KMS-11 (cell line): ENCODE measurements at regions not wholly inside any gene's neighbourhood (a gene's known extent, or its start where the extent isn't known, plus 50 kb on each side); places are given as distances from the start of the nearest gene placed in this dataset.

Experiments used
- H2AFZ ChIP-seq: fragments of 200-600 bp; sonication (generic); 2 replicates; pipeline ENCODE4 v1.6.1; 2016; ENCODE audit warnings: antibody characterized with exemption, mixed run types, low read depth
- H3K27ac ChIP-seq: fragments of 200-600 bp; sonication (generic); 2 replicates; pipeline ENCODE4 v1.6.1; 2016; ENCODE audit warnings: mild to moderate bottlenecking, mixed run types
- H3K27me3 ChIP-seq: fragments of 200-600 bp; sonication (generic); 2 replicates; pipeline ENCODE4 v1.6.1; 2017; ENCODE audit warnings: mild to moderate bottlenecking, low read depth, mixed run types, moderate library complexity; ENCODE audit not compliant: insufficient read depth
- H3K36me3 ChIP-seq: fragments of 200-600 bp; sonication (generic); 2 replicates; pipeline ENCODE4 v1.6.1; 2017; ENCODE audit warnings: mild to moderate bottlenecking, mixed run types; ENCODE audit not compliant: insufficient read depth
- H3K4me1 ChIP-seq: fragments of 200-600 bp; sonication (generic); 2 replicates; pipeline ENCODE4 v1.6.1; 2016; ENCODE audit warnings: mild to moderate bottlenecking, low read depth, mixed run types; ENCODE audit not compliant: poor library complexity, severe bottlenecking
- H3K4me2 ChIP-seq: fragments of 200-600 bp; sonication (generic); 2 replicates; pipeline ENCODE4 v1.7.0; 2016; ENCODE audit warnings: mild to moderate bottlenecking, mixed run types
- H3K4me3 ChIP-seq: fragments of 200-600 bp; sonication (generic); IDR thresholded peaks from 2 replicates; pipeline ENCODE4 v1.6.1; 2017; ENCODE audit warnings: low read depth, low read length, mixed read lengths; ENCODE audit not compliant: insufficient read depth
- H3K79me2 ChIP-seq: fragments of 200-600 bp; sonication (generic); 2 replicates; pipeline ENCODE4 v1.6.1; 2016; ENCODE audit warnings: low read depth, mixed run types; ENCODE audit not compliant: insufficient read depth
- H3K9ac ChIP-seq: fragments of 200-600 bp; sonication (generic); 2 replicates; pipeline ENCODE4 v1.6.1; 2016; ENCODE audit warnings: mild to moderate bottlenecking, mixed run types
- H4K20me1 ChIP-seq: fragments of 200-600 bp; sonication (generic); 2 replicates; pipeline ENCODE4 v1.6.1; 2016; ENCODE audit warnings: mild to moderate bottlenecking, mixed run types; ENCODE audit not compliant: insufficient read depth
- TF ChIP-seq, protein P1 (sequence below): fragments of 200-600 bp; sonication (generic); conservative IDR thresholded peaks from 2 replicates; pipeline ENCODE4 v1.6.1; 2017; ENCODE audit warnings: low read depth, mild to moderate bottlenecking, antibody characterized with exemption, low read length, moderate library complexity, mixed read lengths

DNA sequence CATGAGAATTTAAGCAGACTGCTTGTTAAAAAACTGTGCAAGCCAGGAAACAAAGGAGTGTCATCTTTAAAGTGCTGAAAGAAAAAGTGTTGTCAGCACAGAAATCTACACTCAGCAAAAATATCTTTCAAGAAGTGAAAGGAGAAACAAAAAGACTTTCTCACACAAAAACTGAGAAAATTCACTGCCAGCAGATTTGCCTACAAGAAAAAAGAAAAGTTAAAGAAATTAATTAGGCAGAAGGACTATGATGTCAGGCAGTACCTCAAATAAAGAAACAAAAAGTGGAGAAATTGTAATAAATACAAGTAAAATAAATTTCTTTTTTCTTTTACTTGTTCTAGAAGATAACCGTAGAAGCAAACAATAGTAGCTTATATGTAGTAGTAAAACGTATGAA lies 171.6 kb upstream of the CEP162 start:
- Histone ChIP-seq H3K4me1 (no peaks in the 10 kb centered on the region), H3K9ac (no peak overlapping the region), H3K4me3 (no peak overlapping the region), H3K4me2 (no peak overlapping the region), H3K27me3 (no peaks in the 10 kb centered on the region), H2AFZ (no peak overlapping the region), H3K36me3 (no peaks in the 10 kb centered on the region), H3K79me2 (no peaks in the 10 kb centered on the region), H4K20me1 (no peaks in the 10 kb centered on the region), H3K27ac (no peak overlapping the region)
- TF ChIP-seq, protein P1, sequence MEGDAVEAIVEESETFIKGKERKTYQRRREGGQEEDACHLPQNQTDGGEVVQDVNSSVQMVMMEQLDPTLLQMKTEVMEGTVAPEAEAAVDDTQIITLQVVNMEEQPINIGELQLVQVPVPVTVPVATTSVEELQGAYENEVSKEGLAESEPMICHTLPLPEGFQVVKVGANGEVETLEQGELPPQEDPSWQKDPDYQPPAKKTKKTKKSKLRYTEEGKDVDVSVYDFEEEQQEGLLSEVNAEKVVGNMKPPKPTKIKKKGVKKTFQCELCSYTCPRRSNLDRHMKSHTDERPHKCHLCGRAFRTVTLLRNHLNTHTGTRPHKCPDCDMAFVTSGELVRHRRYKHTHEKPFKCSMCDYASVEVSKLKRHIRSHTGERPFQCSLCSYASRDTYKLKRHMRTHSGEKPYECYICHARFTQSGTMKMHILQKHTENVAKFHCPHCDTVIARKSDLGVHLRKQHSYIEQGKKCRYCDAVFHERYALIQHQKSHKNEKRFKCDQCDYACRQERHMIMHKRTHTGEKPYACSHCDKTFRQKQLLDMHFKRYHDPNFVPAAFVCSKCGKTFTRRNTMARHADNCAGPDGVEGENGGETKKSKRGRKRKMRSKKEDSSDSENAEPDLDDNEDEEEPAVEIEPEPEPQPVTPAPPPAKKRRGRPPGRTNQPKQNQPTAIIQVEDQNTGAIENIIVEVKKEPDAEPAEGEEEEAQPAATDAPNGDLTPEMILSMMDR: no peak

DNA sequence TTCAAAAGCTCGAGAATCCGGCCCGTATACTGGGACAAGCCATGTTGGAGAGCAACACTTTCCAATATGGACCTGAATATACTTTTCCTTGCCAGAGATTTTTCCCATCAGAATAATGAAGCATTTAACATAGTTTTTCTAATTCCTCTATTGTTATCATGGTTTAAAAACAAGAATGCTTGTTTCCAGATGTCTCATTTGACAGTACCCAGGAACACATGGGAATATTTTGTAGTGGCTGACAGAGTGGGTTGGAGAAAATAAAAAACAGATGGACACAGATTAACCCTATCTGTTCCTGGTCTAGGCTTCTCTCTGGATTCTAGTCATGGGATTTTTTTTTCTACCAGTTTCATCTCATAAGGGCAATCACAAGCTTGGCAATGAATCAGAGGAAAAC lies 164.8 kb upstream of the CEP162 start:
- Histone ChIP-seq H3K4me2 (no peak overlapping the region), H3K27me3 (no peaks in the 10 kb centered on the region), H3K4me3 (no peak overlapping the region), H3K79me2 (no peaks in the 10 kb centered on the region), H3K36me3 (no peaks in the 10 kb centered on the region), H3K27ac (no peak overlapping the region), H4K20me1 (no peaks in the 10 kb centered on the region), H3K4me1 (no peaks in the 10 kb centered on the region), H2AFZ (no peak overlapping the region), H3K9ac (no peak overlapping the region)
- TF ChIP-seq, protein P1: no peak

DNA sequence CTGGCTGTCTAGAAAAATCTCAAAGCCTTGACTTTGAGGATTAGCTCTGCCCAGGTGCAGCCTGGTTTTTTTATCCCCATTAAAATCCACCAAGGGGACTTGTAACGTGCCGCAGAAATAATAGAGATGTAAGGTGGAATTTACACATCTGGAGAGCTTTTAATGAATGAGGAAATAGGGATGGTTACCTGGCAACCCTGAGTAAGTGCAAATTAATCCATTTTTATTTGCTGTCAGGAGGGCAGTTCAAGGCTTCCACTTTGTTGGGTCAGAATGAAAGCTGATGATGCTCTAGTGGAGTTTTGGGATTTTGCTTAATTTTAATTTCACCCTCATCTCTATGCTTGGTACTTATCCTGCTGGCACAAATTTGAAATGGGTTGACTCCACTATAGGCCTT lies 163.4 kb upstream of the CEP162 start:
- Histone ChIP-seq H3K4me2 (no peak overlapping the region), H3K4me1 (no peaks in the 10 kb centered on the region), H2AFZ (no peak overlapping the region), H3K79me2 (no peaks in the 10 kb centered on the region), H3K4me3 (no peak overlapping the region), H3K27ac (no peak overlapping the region), H3K27me3 (no peaks in the 10 kb centered on the region), H3K36me3 (no peaks in the 10 kb centered on the region), H4K20me1 (no peaks in the 10 kb centered on the region), H3K9ac (no peak overlapping the region)
- TF ChIP-seq, protein P1: no peak

DNA sequence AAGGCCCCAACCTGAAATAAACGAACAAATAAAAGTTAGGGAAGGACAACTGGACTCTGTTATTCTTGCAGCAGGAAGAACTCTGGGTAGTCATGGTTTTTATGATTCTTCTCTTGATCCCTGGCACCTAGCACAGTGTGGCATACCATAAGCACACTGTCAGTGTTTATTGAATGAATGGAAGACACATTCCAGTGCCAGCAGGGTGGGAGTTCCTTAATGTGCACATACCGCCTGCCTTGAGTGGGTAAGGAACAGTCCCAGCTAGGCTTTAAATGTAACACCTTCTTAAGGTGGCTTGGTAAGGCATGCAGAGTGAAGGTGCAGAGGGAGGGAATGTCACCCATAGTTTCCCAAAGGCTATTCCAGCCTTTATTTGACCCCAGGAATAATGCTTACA lies 162.9 kb upstream of the CEP162 start:
- H3K9ac ChIP-seq: no peak overlapping the region
- H3K4me1 ChIP-seq: no peaks in the 10 kb centered on the region
- no peak overlapping the region for H3K4me2 ChIP-seq
- H3K36me3 ChIP-seq: no peaks in the 10 kb centered on the region
- no peaks in the 10 kb centered on the region for H4K20me1 ChIP-seq
- H3K79me2 ChIP-seq: no peaks in the 10 kb centered on the region
- no peak overlapping the region for H3K4me3 ChIP-seq
- H3K27ac ChIP-seq: no peak overlapping the region
- TF ChIP-seq, protein P1: no peak
- no peak overlapping the region for H2AFZ ChIP-seq
- no peaks in the 10 kb centered on the region for H3K27me3 ChIP-seq

DNA sequence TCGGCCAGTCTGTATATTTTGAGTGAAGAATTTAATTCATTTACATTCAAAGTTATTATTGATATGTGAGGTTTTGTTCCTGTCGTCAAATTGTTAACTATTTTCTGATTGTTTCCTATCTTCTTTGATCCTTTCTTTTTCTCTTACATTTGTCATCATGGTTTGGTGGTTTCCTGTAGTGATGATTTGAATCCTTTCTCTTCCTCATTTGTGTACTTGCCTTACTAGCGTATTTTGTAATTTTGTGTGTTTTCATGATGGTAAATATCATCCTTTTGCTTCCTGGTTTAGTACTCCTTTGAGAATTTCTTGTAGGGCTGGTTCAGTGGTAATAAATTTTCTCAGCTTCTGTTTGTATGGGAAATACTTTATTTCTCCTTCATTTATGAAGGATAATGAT lies 151.7 kb upstream of the CEP162 start:
- no peak overlapping the region for H2AFZ ChIP-seq
- H3K27ac ChIP-seq: no peak overlapping the region
- no peaks in the 10 kb centered on the region for H3K36me3 ChIP-seq
- H4K20me1 ChIP-seq: no peaks in the 10 kb centered on the region
- no peaks in the 10 kb centered on the region for H3K79me2 ChIP-seq
- no peaks in the 10 kb centered on the region for H3K4me1 ChIP-seq
- TF ChIP-seq, protein P1: no peak
- no peak overlapping the region for H3K4me2 ChIP-seq
- H3K27me3 ChIP-seq: no peaks in the 10 kb centered on the region
- H3K4me3 ChIP-seq: no peak overlapping the region
- no peak overlapping the region for H3K9ac ChIP-seq
